ENCODE measurements at regions not wholly inside any gene's neighbourhood (a gene's known extent, or its start where the extent isn't known, plus 50 kb on each side); places are given as distances from the start of the nearest gene placed in this dataset.

GRCh38 chr4:20641976-20642375, 58.3 kb upstream of the PACRGL start:
- TF ChIP-seq CTCF (IDR thresholded peaks at IDR 0.05), result no peak
- no peak for TF ChIP-seq TCF7L2 (IDR thresholded peaks at IDR 0.05; ENCODE audit: low read depth, low read length)
- no peak for TF ChIP-seq POLR2AphosphoS5 (IDR thresholded peaks at IDR 0.05; ENCODE audit: low read depth, low read length)
- TF ChIP-seq REST (IDR thresholded peaks at IDR 0.05; ENCODE audit: insufficient read depth in 1 of 2, low read depth in 2 of 2, low read length in 1 of 2), result no peak
